ENCODE measurements at regions not wholly inside any gene's neighbourhood (a gene's known extent, or its start where the extent isn't known, plus 50 kb on each side); places are given as distances from the start of the nearest gene placed in this dataset.

- no peak for TF ChIP-seq CTCF (conservative IDR thresholded peaks at IDR 0.05)
- TF ChIP-seq ZFX (IDR thresholded peaks at IDR 0.05) = no peak
Measured at GRCh38 chr6:168959696-168960095, 293.9 kb downstream of the THBS2 start.
